GM21737 (cell line): ENCODE measurements at regions not wholly inside any gene's neighbourhood (a gene's known extent, or its start where the extent isn't known, plus 50 kb on each side); places are given as distances from the start of the nearest gene placed in this dataset.
"Not testable (repeated sequence)": the region's sequence is repeated elsewhere in the genome, so short reads cannot be mapped to it uniquely, and the experiment has no call there.

Experiments
- ATAC-seq: cut with Tn5 transposase; IDR thresholded peaks from one replicate; pipeline ENCODE4 v1.9.1; 2021; ENCODE audit warnings: mild to moderate bottlenecking, moderate library complexity; ENCODE audit not compliant: unreplicated experiment

GRCh38 chr2:192412866-192413265 lies 218.1 kb upstream of the TMEFF2 start:
- ATAC-seq = not testable (repeated sequence)

- no peak for ATAC-seq
These were observed 217.7 kb upstream of the TMEFF2 start for GRCh38 chr2:192412394-192412793.

DNA sequence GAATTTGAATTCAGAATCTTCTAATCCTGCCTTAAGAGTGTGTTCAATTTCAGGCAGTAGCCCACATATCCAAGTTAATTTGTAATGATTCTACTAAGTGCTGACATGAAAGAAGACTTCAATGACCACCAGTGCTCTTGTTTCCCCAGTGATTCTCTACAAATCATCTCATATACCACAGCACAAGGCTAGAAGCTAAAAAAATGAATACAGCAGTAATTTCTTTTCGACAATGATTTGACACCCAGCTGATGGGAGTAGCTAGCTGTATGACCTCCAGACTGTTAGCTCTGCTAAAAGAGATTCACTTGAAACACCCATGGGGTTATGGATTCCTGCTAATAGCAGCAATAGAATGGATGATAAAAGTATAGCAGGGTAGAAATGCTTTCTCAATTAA lies 217.0 kb upstream of the TMEFF2 start:
- no peak for ATAC-seq

- no peak for ATAC-seq
These were observed 215.6 kb upstream of the TMEFF2 start for GRCh38 chr2:192410319-192410718.

DNA sequence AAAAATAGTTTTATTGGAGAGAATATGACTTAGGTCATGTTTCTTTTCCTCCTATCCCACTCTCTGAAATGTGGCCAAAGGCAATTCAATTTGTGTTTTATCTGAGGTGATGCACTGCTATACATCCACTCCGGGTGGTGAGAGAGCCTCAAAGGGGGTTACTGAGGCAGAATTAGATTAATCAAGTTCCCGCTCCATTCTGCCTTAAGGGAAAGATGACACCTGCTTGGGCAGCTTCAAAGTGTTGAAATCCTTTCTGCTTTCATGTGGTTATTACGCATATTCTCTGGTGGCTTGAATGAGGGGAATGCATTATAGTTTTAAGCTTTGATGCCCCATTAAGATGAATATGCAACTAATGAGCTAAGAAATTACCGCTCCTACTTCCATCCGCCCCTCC lies 213.0 kb upstream of the TMEFF2 start:
- ATAC-seq = no peak

GRCh38 chr2:192398236-192398635 lies 203.5 kb upstream of the TMEFF2 start:
- ATAC-seq = no peak

DNA sequence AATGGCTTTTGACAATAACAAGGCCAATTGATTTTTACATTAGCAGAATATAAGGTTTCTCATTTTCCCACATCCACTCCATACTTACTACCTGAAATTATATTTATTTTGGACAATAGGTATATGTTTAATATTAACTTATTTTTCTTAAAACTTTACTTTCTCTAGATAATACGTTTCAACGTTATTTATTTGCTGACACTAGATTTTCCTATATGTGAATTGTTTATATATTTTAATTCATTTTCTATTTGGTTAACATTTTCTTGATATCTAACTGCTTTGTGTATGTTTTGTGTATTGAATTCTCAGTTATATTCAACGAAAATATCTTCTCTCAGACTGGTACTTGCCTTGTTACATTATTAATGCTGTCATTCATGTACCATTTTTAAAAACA lies 199.9 kb upstream of the TMEFF2 start:
- ATAC-seq = no peak

DNA sequence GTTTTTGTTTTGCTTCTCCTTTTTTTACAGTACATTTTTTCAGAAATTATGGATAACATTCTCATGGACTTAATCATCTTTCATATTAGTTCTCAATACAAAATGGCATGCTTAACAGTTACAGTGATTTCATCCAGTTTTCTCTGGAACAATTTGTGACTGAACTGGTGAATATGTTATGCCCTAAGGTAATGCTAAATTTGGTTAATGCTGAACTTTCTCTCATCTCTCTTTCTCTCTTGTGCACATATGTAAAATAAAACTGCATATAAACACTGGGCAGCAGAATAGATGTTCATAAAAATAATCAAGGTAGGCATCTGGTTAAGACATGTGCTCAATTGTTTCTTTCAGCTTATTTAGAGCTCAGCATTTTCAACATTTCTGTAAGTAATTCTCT lies 196.3 kb upstream of the TMEFF2 start:
- no peak for ATAC-seq

DNA sequence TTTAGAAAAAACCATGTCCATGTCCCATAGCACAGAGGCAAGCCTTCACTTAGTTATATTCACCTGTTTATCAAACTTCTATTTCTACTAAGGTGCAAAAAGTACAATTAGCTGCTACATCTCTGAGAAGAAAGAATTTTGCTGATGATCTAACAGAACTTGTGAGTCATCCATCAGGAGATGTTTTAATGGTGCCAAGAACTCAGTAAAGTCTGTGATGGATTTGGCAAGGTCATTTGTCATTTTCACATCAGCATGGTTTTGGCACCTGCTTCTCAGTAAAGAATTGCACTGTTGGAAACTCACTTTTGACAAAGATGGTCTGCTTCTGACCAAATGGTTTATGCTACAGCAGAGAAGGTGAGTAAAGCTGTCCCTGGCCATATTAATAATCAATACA lies 195.7 kb upstream of the TMEFF2 start:
- ATAC-seq = no peak

DNA sequence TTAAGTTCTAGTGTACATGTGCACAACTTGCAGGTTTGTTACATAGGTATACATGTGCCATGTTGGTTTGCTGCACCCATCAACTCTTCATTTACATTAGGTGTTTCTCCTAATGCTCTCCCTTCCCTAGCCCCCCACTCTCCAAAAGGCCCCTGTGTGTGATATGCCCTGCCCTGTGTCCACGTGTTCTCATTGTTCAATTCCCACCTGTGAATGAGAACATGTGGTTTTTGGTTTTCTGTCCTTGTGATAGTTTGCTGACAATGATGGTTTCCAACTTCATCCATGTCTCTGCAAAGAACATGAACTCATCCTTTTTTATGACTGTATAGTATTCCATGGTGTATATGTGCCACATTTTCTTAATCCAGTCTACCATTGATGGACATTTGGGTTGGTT lies 189.5 kb upstream of the TMEFF2 start:
- ATAC-seq = not testable (repeated sequence)

GRCh38 chr2:192381082-192381481 lies 186.3 kb upstream of the TMEFF2 start:
- ATAC-seq = no peak

- no peak for ATAC-seq
These were observed 185.0 kb upstream of the TMEFF2 start for GRCh38 chr2:192379736-192380135.

DNA sequence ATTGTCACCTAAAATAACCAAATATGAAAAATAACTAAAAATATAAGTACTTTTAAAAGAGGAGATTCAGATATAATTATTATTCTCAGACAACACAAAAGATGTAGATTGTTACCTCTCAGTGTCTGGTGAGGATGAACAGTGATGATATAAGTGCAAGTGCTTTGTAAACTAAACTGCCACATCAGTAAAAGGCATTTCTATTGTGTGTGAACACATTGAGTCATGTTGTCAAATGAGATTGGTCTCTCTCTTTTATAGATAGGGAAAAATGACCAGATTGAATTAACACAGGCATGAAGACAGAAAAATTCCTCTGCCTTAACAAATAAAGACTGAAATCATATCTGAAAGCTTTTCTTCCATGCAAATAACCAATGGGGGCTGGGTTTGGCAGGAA lies 182.4 kb upstream of the TMEFF2 start:
- no peak for ATAC-seq

- ATAC-seq = no peak
These were observed 179.0 kb upstream of the TMEFF2 start for GRCh38 chr2:192373754-192374153.

- ATAC-seq = no peak
These were observed 178.5 kb upstream of the TMEFF2 start for GRCh38 chr2:192373221-192373620.

DNA sequence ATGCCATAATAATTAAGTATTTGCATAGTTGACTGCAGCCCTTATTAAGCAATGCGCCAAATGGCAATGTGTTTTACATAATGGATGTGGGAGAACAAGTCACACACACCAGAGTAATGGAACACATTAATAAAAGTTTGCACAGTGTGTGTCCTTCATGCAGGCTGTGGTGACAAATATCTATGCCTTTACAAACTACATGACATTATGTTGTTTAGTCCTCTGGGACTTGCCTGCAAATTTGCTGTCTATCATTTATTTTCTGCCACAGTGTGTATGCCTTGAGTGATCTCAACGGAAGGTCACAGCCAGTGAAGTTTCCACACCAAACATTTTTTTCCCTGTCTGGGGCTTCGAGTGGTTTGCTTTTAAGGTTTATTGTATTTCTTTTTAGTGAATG lies 175.2 kb upstream of the TMEFF2 start:
- ATAC-seq = no peak

DNA sequence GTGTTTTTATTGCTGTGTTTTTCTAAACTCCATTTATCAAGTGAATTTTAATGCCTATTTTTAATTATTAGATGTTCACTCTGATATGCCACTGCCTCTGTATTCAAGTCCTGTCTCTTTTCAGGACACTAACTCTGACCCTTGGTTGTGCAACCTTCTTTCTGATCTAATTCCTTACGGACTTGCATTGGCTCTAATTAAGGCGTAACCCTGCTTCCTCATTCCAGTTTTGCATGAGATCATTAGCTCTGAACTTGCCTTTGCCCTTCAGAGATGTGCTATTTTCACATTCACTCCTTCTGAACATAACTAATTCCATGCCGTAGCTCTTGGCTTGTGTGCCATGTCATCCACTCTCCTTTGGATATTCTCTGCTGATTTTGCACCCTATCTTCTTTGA lies 162.5 kb upstream of the TMEFF2 start:
- ATAC-seq = no peak

- no peak for ATAC-seq
These were observed 159.9 kb upstream of the TMEFF2 start for GRCh38 chr2:192354512-192355244.

DNA sequence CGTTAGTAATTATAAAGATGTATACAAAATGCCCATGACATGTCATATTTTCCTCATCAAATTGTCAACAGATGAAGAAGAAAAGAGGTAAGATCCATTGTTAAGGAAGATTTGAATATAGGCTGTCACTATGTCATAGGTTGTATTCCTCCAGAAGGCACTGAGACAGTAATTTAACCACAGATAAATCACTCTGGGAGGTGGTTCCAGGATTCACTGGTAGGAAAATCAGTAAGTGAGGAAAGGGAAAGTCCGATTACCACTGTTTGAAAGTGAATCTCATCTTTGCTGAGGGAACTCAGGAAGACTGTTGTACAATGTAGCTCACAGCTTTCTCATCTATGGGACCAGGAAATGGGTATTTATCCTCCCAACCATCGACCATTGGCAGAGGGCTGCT lies 152.8 kb upstream of the TMEFF2 start:
- ATAC-seq = no peak

GRCh38 chr2:192345287-192345686 lies 150.6 kb upstream of the TMEFF2 start:
- no peak for ATAC-seq

- no peak for ATAC-seq
These were observed 138.9 kb upstream of the TMEFF2 start for GRCh38 chr2:192333642-192334041.

DNA sequence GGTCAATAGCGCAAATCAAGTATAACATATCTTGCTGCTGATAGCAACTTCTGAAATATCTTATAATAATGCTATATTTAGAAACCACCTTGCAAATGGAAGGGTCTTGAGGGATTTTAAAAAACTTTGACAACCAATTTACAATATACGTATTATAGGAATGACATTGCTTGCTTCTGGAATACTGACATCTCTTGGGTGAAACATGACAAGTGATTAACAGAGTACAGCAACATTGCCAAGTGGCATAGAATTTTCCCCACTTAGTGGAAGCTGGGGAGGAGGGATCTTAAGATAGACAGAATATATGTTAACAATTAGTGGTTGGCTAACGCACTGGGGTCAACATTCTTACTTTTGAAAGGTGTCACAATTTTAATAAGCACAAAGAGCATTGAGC lies 133.6 kb upstream of the TMEFF2 start:
- ATAC-seq = no peak

GRCh38 chr2:192327576-192327975 lies 132.8 kb upstream of the TMEFF2 start:
- ATAC-seq = no peak
